GM12892 (cell line): ENCODE measurements at regions not wholly inside any gene's neighbourhood (a gene's known extent, or its start where the extent isn't known, plus 50 kb on each side); places are given as distances from the start of the nearest gene placed in this dataset.

Experiments
- DNase-seq: peaks from one replicate; pipeline ENCODE4 v3.0.0; 2011; ENCODE audit not compliant: insufficient read length
- FAIRE-seq: peaks from 2 replicates; lab custom pipeline; 2011; peaks lifted over from hg19 to GRCh38; lab: Jason Lieb, UNC
- POLR2A ChIP-seq: IDR thresholded peaks from 2 replicates; pipeline ENCODE4 v1.6.1; 2011; ENCODE audit warnings: low read depth, low read length, control low read depth
- POLR2AphosphoS5 ChIP-seq: IDR thresholded peaks from 2 replicates; pipeline ENCODE4 v1.6.1; 2011; ENCODE audit warnings: low read depth, low read length, control low read depth
- TAF1 ChIP-seq: IDR thresholded peaks from 2 replicates; pipeline ENCODE4 v1.6.1; 2011; ENCODE audit warnings: low read depth, mild to moderate bottlenecking, control low read depth, low read length, borderline replicate concordance

- TF ChIP-seq POLR2AphosphoS5 (no peak), TAF1 (no peak), POLR2A (no peak)
- no peak for DNase-seq
- no peak for FAIRE-seq
Observed at GRCh38 chrX:68917799-68918198, 89.0 kb downstream of the EFNB1 start.

- no peak for FAIRE-seq
- DNase-seq = no peak
- TF ChIP-seq TAF1 = no peak
- no peak for TF ChIP-seq POLR2AphosphoS5
- no peak for TF ChIP-seq POLR2A
Observed at GRCh38 chrX:68916891-68917290, 88.1 kb downstream of the EFNB1 start.

DNA sequence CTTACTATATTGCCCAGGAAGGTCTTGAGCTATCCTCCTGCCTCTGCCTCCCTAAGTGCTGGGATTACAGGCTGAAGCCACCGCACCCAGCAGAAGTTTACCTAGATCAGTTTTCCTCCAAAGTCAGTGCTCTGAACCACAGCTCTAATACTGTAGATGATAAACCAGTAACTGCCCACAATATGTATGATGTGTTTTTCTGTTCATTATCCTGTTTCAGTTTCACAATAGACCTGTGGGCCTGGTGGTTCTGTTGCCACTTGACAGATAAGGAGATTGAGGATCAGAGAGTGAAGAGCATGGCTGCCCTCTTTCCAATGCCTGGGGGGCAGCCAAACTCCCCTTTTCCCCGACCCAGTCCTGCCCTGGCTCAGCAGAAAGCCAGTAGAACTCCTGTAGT is 87.0 kb downstream of the EFNB1 start:
- no peak for FAIRE-seq

DNA sequence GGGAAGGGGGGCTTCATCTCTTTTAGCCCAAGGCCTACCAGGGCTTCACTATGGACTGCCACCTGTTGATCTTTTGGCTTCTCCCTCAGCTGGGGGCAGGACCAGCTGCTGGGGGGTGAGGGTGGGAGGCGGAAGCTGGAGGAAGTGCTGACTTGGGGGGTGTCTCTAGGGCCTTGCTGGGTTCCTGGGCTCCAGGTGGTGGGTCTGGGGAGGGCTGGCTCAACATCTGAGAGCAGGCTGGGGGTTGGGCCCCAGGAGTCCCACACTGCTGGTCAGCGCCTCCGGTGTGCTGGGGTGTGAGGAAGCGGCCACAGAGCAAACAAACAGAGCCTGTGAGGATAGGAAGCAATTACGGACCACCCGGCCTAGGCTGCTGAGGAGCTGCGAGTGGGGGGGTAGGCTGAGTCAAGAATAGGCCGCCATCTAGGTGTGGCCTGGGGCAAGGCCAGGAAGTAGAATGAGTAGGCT is 85.7 kb downstream of the EFNB1 start:
- FAIRE-seq (no peak), DNase-seq (no peak)
- TF ChIP-seq POLR2A (no peak), POLR2AphosphoS5 (no peak), TAF1 (no peak)

More for the DNA sequence above, 87.0 kb downstream of the EFNB1 start:
- DNase-seq = no peak
- TF ChIP-seq TAF1 (no peak), POLR2A (no peak), POLR2AphosphoS5 (no peak)

GRCh38 chrX:68913249-68913547 is 84.4 kb downstream of the EFNB1 start:
- DNase-seq (no peak), FAIRE-seq (no peak)
- no peak for TF ChIP-seq POLR2A

GRCh38 chrX:68912113-68912512 is 83.3 kb downstream of the EFNB1 start:
- FAIRE-seq (no peak), DNase-seq (no peak)
- TF ChIP-seq POLR2A = no peak
- no peak for TF ChIP-seq TAF1
- no peak for TF ChIP-seq POLR2AphosphoS5

DNA sequence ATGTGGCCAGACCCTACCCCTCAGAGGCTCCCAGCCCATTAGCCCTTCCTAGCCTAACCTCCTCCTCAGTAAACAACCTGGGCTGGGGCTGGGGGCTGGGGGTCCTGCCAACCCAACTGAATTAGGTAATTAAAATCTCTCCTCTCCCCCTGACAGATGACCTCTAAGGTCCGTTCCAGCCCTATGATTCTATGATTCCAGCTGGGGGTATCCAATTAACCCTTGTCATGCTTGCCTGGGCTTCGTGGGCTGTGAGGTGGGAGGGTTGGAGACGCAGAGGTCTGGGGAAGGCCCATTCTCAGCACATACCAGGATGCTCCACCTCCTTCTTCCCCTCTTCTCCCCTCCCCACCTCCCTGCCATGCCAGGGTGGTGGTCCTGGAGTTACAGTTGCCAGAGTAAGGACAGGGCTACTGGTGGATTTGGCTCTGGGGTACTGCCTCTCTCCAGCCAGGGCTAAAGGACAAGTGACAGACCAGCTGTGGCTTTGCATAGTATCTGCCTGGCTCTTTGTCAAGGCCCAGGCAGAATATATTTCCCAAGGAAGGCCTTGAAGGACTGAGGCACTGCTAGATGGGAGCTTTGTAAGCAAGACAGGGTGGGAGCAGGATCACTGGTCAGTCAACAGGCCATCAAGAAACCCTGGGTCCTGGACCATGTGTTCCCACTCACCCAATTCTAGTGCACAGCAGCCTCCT is 82.1 kb downstream of the EFNB1 start:
- no peak for DNase-seq
- no peak for FAIRE-seq
- TF ChIP-seq TAF1 (no peak), POLR2A (no peak), POLR2AphosphoS5 (no peak)

GRCh38 chrX:68909945-68910344 is 81.1 kb downstream of the EFNB1 start:
- no peak for DNase-seq
- no peak for FAIRE-seq
- TF ChIP-seq TAF1 (no peak), POLR2A (no peak), POLR2AphosphoS5 (no peak)

DNA sequence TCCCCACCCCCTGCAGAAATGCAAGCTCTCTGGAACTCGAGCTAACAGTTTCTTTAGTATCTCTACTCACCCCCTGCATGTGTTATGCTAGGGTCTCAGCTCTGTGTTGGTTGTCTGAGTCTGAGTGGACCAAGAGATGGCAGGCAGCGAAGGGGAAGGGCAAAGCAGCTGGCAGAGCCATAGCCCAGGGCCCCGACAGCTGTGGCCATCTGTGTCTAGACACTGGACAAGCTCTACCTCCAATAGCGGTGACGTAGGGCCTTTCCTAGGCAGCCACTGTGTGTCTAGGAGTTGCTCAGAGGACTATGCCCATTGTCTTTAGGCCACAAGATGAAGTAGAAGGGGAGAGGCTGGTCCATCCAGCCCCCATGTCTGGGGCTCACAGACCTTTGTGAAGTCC is 79.2 kb downstream of the EFNB1 start:
- TF ChIP-seq POLR2A (no peak), POLR2AphosphoS5 (no peak), TAF1 (no peak)
- DNase-seq (no peak), FAIRE-seq (no peak)

DNA sequence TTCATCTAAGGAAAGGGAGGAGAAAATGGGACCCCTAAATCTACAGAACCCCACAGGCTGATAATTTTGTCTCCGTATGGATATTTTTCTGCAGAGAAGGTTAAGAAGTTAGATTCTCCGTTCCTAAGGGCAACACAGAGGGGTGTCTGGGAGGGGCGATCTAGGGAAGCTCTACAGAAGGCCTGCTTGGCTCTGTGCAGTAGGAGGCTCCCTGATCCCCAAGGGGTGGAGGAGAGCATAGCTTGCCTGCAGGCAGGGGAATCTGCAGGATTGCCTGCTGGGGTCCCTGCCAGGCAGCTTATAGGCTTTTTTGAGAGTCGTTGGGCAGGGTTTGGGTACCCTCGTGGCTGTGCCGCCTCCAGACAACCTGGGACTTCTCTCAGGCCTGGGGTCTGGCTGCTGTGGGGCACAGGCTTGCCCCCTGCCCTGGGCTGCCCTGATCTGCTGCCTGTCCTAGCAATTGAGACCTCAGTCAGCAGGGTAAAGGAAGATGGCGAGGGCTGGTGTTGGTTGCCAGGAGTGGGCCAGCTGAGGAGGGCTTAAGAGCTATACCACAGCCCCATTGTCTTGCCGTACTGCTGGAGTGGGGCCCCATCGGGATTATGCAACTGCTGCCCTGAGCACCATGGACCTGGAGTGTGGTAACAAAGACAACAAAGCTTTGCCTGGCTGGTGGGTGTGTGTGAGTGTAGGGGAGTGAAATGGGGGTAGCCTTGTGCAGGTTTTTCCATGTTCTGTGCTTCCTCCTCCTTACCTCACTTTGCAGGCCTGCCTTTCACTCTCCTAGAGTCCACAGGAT is 74.1 kb downstream of the EFNB1 start:
- TF ChIP-seq POLR2AphosphoS5 (no peak), TAF1 (no peak), POLR2A (no peak)
- DNase-seq = no peak
- FAIRE-seq = no peak

DNA sequence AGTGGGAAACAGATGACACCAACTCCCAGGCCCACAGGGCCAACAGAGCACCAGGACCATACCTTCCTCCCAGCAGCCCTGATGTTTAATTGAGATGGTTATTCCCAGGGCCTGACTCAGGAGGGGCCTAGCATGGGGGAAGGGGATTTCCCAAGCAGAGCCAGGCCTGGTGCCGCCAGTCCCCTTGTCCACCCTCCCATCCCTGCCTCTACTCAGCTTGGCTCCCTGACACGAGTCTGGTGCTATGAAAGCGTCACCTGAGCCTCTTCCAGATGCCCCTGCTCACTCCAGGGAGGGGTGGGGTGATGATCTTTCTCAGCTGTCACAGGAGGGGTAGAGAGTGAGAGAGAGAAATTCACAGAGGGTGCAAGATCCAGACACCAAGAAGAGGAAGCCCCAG is 72.7 kb downstream of the EFNB1 start:
- TF ChIP-seq POLR2A (no peak), POLR2AphosphoS5 (no peak), TAF1 (no peak)
- FAIRE-seq (no peak), DNase-seq (no peak)

- no peak for DNase-seq
- FAIRE-seq = no peak
- TF ChIP-seq POLR2AphosphoS5 (no peak), POLR2A (no peak), TAF1 (no peak)
Observed at GRCh38 chrX:68898598-68898997, 69.8 kb downstream of the EFNB1 start.
